Parathyroid adenoma (tissue), 2 donors: ENCODE measurements at regions not wholly inside any gene's neighbourhood (a gene's known extent, or its start where the extent isn't known, plus 50 kb on each side); places are given as distances from the start of the nearest gene placed in this dataset.

ENCODE experiments used
- H2AFZ ChIP-seq: fragments of 300-600 bp; sonication (generic); one replicate; pipeline ENCODE4 v1.7.0; 2017; ENCODE audit warnings: antibody characterized with exemption, mild to moderate bottlenecking
- H3K27ac ChIP-seq: fragments of 300-600 bp; sonication (generic); one replicate; pipeline ENCODE4 v1.7.0; 2017
- H3K27me3 ChIP-seq: fragments of 300-600 bp; sonication (generic); one replicate; pipeline ENCODE4 v1.7.0; 2017; ENCODE audit warnings: low read length; ENCODE audit not compliant: control insufficient read depth, insufficient read depth
- H3K36me3 ChIP-seq: fragments of 300-600 bp; sonication (generic); one replicate; pipeline ENCODE4 v1.7.0; 2017; ENCODE audit warnings: low read length; ENCODE audit not compliant: control insufficient read depth, insufficient read depth
- H3K4me1 ChIP-seq: fragments of 300-600 bp; sonication (generic); one replicate; pipeline ENCODE4 v1.7.0; 2017; ENCODE audit warnings: control low read depth
- H3K4me2 ChIP-seq: fragments of 300-600 bp; sonication (generic); one replicate; pipeline ENCODE4 v1.7.0; 2017; ENCODE audit warnings: low read length
- H3K4me3 ChIP-seq: fragments of 300-600 bp; sonication (generic); one replicate; pipeline ENCODE4 v1.7.0; 2017; ENCODE audit warnings: low read depth, low read length
- H3K79me2 ChIP-seq: fragments of 300-600 bp; sonication (generic); one replicate; pipeline ENCODE4 v1.7.0; 2017; ENCODE audit warnings: control low read depth
- H3K9ac ChIP-seq: fragments of 300-600 bp; sonication (generic); one replicate; pipeline ENCODE4 v1.7.0; 2017; ENCODE audit warnings: mild to moderate bottlenecking
- H3K9me3 ChIP-seq: fragments of 300-600 bp; sonication (generic); one replicate; pipeline ENCODE4 v1.7.0; 2017; ENCODE audit warnings: low read length; ENCODE audit not compliant: control insufficient read depth
- TF ChIP-seq, protein P1 (sequence below): fragments of 300-600 bp; sonication (generic); IDR thresholded peaks from one replicate; pipeline ENCODE4 v1.7.0; 2017; ENCODE audit warnings: antibody characterized with exemption, mild to moderate bottlenecking
- donor health status: primary hyperparathyroidism.

DNA sequence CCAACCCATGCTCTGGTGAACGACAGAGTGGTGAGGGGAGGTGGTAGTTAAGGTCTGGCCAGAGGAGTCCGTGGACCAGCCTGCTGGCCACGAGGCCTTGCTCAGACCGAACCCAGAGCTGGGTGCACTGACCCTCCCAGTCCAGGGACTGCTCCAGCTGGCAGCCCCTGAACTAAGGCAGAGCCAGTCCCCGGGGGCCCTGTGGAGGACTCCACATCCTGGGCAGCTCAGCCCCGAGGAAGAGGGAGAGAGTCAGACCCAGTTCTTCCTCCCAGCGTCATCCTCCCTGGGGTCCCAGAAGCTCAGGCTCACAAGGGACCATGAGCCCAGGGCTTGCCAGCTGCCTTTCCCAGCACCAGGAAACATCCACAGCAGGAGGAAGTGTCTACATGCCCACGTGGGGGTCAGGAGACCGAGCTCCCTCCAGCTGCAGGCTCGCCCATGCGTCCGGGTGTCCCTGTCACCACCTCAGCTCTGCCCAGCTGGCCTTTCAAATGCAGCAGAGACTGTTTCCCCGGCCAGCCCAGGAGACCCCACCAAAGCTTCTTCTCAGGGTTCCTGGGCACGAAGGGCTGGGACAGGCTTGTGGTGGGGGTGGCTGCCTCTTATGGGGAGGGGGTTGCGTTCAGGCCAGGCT, 194.4 kb downstream of the KIF26A start:
- Histone ChIP-seq H3K4me3 (no peak overlapping the region), H3K9ac (no peak overlapping the region), H3K27ac (no peak overlapping the region), H3K9me3 (peaks cover 2% of the 10 kb centered on the region), H3K36me3 (no peaks in the 10 kb centered on the region), H2AFZ (no peak overlapping the region), H3K4me2 (no peak overlapping the region), H3K27me3 (no peaks in the 10 kb centered on the region), H3K79me2 (no peaks in the 10 kb centered on the region), H3K4me1 (no peaks in the 10 kb centered on the region)
- TF ChIP-seq, protein P1, sequence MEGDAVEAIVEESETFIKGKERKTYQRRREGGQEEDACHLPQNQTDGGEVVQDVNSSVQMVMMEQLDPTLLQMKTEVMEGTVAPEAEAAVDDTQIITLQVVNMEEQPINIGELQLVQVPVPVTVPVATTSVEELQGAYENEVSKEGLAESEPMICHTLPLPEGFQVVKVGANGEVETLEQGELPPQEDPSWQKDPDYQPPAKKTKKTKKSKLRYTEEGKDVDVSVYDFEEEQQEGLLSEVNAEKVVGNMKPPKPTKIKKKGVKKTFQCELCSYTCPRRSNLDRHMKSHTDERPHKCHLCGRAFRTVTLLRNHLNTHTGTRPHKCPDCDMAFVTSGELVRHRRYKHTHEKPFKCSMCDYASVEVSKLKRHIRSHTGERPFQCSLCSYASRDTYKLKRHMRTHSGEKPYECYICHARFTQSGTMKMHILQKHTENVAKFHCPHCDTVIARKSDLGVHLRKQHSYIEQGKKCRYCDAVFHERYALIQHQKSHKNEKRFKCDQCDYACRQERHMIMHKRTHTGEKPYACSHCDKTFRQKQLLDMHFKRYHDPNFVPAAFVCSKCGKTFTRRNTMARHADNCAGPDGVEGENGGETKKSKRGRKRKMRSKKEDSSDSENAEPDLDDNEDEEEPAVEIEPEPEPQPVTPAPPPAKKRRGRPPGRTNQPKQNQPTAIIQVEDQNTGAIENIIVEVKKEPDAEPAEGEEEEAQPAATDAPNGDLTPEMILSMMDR, result no peak

DNA sequence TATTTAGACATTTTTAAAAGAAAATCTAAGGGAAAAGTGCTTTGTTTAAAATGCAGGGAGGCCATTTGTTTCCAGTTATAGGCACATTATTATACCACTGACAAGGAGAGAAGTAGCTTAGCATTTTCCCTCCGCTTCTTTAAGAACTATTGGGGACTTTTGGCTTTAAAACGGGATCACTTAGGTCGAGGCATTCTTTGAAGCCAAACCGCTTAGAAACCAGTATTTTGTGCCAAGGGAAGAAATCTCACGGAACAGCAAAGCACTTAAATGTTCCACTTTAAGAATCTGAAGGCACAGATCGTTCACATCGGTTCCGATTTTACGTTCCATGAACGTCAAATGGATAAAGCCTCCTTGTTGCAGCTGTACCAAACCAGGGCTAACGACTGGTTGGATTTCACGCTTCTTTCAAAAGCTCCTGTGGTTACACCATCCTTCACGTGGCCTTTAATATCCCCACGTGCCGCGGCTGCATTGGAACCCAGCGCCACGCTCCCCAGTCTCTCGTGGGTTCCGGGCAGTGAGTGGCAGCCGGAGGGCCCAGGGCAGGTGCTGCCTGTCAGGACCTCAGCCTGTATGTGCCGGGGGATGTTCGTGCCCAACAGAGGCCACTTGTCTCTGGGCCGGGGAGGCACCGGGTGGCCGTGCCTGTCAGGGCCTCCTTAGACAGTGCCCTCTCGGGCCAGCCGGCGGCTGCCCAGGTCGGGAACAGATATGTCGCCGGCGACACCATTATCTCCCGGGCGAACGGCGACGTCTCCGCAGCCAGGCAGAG, 195.4 kb downstream of the KIF26A start:
- Histone ChIP-seq H3K27ac (no peak overlapping the region), H3K79me2 (no peaks in the 10 kb centered on the region), H2AFZ (no peak overlapping the region), H3K9me3 (peaks cover 2% of the 10 kb centered on the region), H3K9ac (no peak overlapping the region), H3K4me2 (no peak overlapping the region), H3K4me3 (no peak overlapping the region), H3K27me3 (no peaks in the 10 kb centered on the region), H3K4me1 (no peaks in the 10 kb centered on the region), H3K36me3 (no peaks in the 10 kb centered on the region)
- TF ChIP-seq, protein P1, result no peak

DNA sequence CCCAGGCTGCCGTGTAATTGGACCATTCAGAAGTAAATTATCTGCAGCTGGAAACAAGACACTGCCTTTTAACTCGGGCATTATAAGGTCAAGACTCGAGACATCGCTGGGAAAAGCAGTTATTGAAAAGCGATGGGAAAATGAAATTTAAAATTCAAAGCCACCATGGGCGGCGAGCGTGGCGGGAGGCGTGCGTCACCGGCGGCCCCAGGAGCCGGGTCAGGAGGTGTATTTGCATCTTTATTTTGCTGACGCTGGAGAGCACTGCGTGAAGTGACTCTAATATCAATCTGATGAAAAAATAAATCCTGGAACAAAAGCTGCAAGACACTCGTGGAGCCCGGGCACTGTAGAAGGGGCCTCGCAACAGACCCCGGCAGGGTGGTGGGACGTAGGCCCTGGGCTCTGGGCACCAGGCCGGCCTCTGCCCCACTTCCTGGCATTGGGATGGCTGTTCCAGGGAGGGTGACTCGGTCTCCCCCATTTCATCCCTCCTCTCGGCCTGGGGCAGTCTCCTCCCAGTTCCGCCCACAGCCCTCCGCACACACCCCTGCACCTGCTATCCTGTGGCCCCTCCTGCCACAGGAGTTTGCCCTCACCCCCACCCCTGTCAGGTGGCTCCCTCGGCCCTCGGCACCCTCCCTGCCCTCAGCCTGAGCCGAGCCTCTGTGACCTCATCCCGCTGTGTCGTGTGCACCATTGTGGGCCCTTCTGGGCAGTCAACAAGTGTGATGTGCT, 196.2 kb downstream of the KIF26A start:
- no peak overlapping the region for H3K4me2 ChIP-seq
- H2AFZ ChIP-seq, result no peak overlapping the region
- no peak overlapping the region for H3K27ac ChIP-seq
- H3K79me2 ChIP-seq, result no peaks in the 10 kb centered on the region
- no peaks in the 10 kb centered on the region for H3K36me3 ChIP-seq
- H3K9me3 ChIP-seq, result peaks cover 2% of the 10 kb centered on the region
- TF ChIP-seq, protein P1, result no peak
- H3K9ac ChIP-seq, result no peak overlapping the region
- H3K4me1 ChIP-seq, result no peaks in the 10 kb centered on the region
- H3K4me3 ChIP-seq, result no peak overlapping the region
- H3K27me3 ChIP-seq, result no peaks in the 10 kb centered on the region

DNA sequence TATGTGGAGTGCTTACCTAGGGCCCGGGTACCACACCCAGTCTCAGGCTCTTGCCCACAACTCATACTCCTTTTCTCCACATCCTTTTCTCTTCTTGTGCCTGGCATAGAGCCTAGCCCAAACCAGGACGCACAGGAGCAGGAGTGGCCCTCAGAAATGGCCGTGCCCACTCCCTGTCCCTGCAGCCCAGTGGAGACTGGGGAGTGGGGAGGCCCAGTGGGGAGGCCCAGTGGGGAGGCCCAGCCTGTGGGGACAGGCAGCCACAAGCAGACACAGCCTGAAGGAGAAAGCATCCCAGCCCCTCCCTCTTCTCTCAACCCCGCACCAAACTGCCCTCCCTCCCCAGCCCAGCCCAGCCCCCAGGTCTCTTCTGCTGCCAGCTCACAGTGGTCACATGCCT, 196.8 kb downstream of the KIF26A start:
- H3K9me3 ChIP-seq, result peaks cover 2% of the 10 kb centered on the region
- H3K9ac ChIP-seq, result no peak overlapping the region
- H2AFZ ChIP-seq, result no peak overlapping the region
- H3K4me3 ChIP-seq, result no peak overlapping the region
- H3K36me3 ChIP-seq, result no peaks in the 10 kb centered on the region
- TF ChIP-seq, protein P1, result no peak
- H3K27ac ChIP-seq, result no peak overlapping the region
- no peaks in the 10 kb centered on the region for H3K4me1 ChIP-seq
- H3K27me3 ChIP-seq, result no peaks in the 10 kb centered on the region
- no peaks in the 10 kb centered on the region for H3K79me2 ChIP-seq
- no peak overlapping the region for H3K4me2 ChIP-seq
